ENCODE measurements at regions not wholly inside any gene's neighbourhood (a gene's known extent, or its start where the extent isn't known, plus 50 kb on each side); places are given as distances from the start of the nearest gene placed in this dataset.
"Not testable (repeated sequence)": the region's sequence is repeated elsewhere in the genome, so short reads cannot be mapped to it uniquely, and the experiment has no call there.

DNA sequence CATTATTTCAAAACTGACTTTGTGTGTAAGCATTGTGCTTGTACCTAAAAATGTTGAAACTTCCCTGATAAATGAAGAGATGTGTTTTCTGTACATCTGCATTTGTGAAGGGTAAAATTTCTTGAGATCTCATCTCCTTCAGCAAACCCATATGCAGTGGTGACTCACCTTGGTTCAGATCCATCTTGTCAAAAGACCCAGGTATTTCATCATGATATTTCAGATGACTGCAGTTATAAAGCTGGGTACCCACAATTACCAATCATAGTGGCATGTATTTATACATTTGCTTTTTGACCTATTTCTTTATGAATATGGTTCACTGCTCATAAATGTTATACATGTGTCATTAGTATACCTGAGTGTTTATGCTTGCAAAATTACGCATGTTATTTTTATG, 1213.6 kb downstream of the GALC start:
- CTCF ChIA-PET = no interaction called here
- H3K36me3 Mint-ChIP-seq (ENCODE audit: low read depth) = no peaks in the 10 kb centered on the region

DNA sequence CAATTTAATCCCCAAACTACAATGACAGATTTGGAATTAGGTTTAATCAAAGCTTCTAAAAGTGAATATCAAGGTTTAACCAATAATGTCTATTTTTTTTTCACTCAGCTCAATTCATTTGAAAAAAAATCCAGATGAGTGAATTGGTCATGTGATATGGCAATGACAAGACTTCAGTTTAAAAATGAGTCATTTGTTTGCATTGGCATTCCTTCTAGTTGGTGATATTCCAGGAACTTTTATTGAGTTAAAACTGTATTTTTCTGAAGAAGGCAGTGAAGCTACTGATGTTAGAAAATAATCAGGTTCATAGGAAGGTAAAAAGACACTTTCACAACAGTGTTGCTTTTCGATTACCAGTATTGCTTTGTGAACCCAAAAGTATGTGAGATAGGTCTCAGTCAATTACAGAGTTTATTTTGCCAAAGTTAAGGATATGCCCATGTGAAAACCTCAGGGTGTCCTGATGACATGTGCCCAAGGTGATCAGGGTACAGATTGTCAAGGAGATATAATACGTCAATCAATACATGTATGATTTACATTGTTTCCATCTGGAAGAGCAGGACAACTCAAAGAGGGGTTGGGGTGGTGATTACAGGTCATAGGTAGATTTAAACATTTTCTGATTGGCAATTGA, 1214.9 kb downstream of the GALC start:
- no peaks in the 10 kb centered on the region for H3K27me3 ChIP-seq (ENCODE audit: control insufficient read depth in 1 of 2, insufficient read depth in 2 of 2, low read length in 2 of 2)
- no peaks in the 10 kb centered on the region for H3K4me1 ChIP-seq (ENCODE audit: insufficient read depth, low read length)
- ChIA-PET POLR2A (no interaction called here), CTCF (no interaction called here)
- Mint-ChIP-seq H3K4me3 (no peak overlapping the region), H3K4me1 (ENCODE audit: low read depth) (no peaks in the 10 kb centered on the region), H3K36me3 (ENCODE audit: low read depth) (no peaks in the 10 kb centered on the region), H3K27me3 (no peaks in the 10 kb centered on the region), H3K9me3 (peaks cover 14% of the 10 kb centered on the region), H3K27ac (no peak overlapping the region)
- no peak overlapping the region for H3K4me3 ChIP-seq (ENCODE audit: low read length)
- ATAC-seq (ENCODE audit: poor library complexity) (no peak), DNase-seq (no peak)
- intact Hi-C loops (cut with DNase I, micrococcal nuclease) = no loop called here
- no peak overlapping the region for H3K27ac ChIP-seq (ENCODE audit: low read depth in 1 of 2, low read length in 2 of 2)
- H3K9me3 ChIP-seq (ENCODE audit: control insufficient read depth in 1 of 2, insufficient read depth in 1 of 2, low read length in 2 of 2) = peaks cover 0 to 7% of the 10 kb centered on the region in 2 experiments
- H3K36me3 ChIP-seq (ENCODE audit: insufficient read depth, low read length) = no peaks in the 10 kb centered on the region
- TF ChIP-seq CTCF (IDR thresholded peaks at IDR 0.05) = no peak

More for the DNA sequence above, 1213.6 kb downstream of the GALC start:
- POLR2A ChIA-PET = no interaction called here
- ATAC-seq (ENCODE audit: poor library complexity) = no peak
- no peaks in the 10 kb centered on the region for H3K4me1 ChIP-seq (ENCODE audit: insufficient read depth, low read length)
- H3K9me3 ChIP-seq (ENCODE audit: control insufficient read depth in 1 of 2, insufficient read depth in 1 of 2, low read length in 2 of 2) = peaks cover 0 to 7% of the 10 kb centered on the region in 2 experiments
- H3K27ac ChIP-seq (ENCODE audit: low read depth in 1 of 2, low read length in 2 of 2) = no peak overlapping the region
- DNase-seq = no peak
- no peak overlapping the region for H3K27ac Mint-ChIP-seq
- H3K27me3 Mint-ChIP-seq = no peaks in the 10 kb centered on the region
- intact Hi-C loops (cut with DNase I, micrococcal nuclease) = no loop called here
- H3K4me3 ChIP-seq (ENCODE audit: low read length) = no peak overlapping the region
- H3K27me3 ChIP-seq (ENCODE audit: control insufficient read depth in 1 of 2, insufficient read depth in 2 of 2, low read length in 2 of 2) = no peaks in the 10 kb centered on the region
- no peaks in the 10 kb centered on the region for H3K36me3 ChIP-seq (ENCODE audit: insufficient read depth, low read length)
- no peaks in the 10 kb centered on the region for H3K4me1 Mint-ChIP-seq (ENCODE audit: low read depth)
- no peak overlapping the region for H3K4me3 Mint-ChIP-seq
- TF ChIP-seq CTCF (IDR thresholded peaks at IDR 0.05) = no peak
- H3K9me3 Mint-ChIP-seq = peaks cover 16% of the 10 kb centered on the region

- H3K4me3 Mint-ChIP-seq; DNase-seq; H3K27ac ChIP-seq (ENCODE audit: low read depth in 1 of 2, low read length in 2 of 2); CTCF ChIA-PET; H3K36me3 Mint-ChIP-seq (ENCODE audit: low read depth); ATAC-seq (ENCODE audit: poor library complexity); H3K27me3 ChIP-seq (ENCODE audit: control insufficient read depth in 1 of 2, insufficient read depth in 2 of 2, low read length in 2 of 2); H3K27ac Mint-ChIP-seq; H3K4me3 ChIP-seq (ENCODE audit: low read length); H3K36me3 ChIP-seq (ENCODE audit: insufficient read depth, low read length); H3K4me1 ChIP-seq (ENCODE audit: insufficient read depth, low read length); H3K4me1 Mint-ChIP-seq (ENCODE audit: low read depth); POLR2A ChIA-PET; intact Hi-C loops (cut with DNase I, micrococcal nuclease); H3K27me3 Mint-ChIP-seq; H3K9me3 ChIP-seq (ENCODE audit: control insufficient read depth in 1 of 2, insufficient read depth in 1 of 2, low read length in 2 of 2): not testable (repeated sequence)
- H3K9me3 Mint-ChIP-seq = peaks cover 14% of the 10 kb centered on the region
Observed at GRCh38 chr14:86775896-86776295, 1217.1 kb downstream of the GALC start.

- Mint-ChIP-seq H3K4me3 (no peak overlapping the region), H3K27ac (no peak overlapping the region), H3K36me3 (ENCODE audit: low read depth) (no peaks in the 10 kb centered on the region), H3K27me3 (no peaks in the 10 kb centered on the region), H3K4me1 (ENCODE audit: low read depth) (no peaks in the 10 kb centered on the region), H3K9me3 (peaks cover 10% of the 10 kb centered on the region)
- ChIA-PET CTCF (no interaction called here), POLR2A (no interaction called here)
- H3K27me3 ChIP-seq (ENCODE audit: control insufficient read depth in 1 of 2, insufficient read depth in 2 of 2, low read length in 2 of 2) = no peaks in the 10 kb centered on the region
- intact Hi-C loops (cut with DNase I, micrococcal nuclease) = no loop called here
- ATAC-seq (ENCODE audit: poor library complexity) = no peak
- H3K4me3 ChIP-seq (ENCODE audit: low read length) = no peak overlapping the region
- peaks cover 0 to 7% of the 10 kb centered on the region in 2 experiments for H3K9me3 ChIP-seq (ENCODE audit: control insufficient read depth in 1 of 2, insufficient read depth in 1 of 2, low read length in 2 of 2)
- no peaks in the 10 kb centered on the region for H3K4me1 ChIP-seq (ENCODE audit: insufficient read depth, low read length)
- no peak overlapping the region for H3K27ac ChIP-seq (ENCODE audit: low read depth in 1 of 2, low read length in 2 of 2)
- no peak for DNase-seq
- TF ChIP-seq CTCF (IDR thresholded peaks at IDR 0.05) = no peak
- no peaks in the 10 kb centered on the region for H3K36me3 ChIP-seq (ENCODE audit: insufficient read depth, low read length)
Observed at GRCh38 chr14:86774916-86775315, 1218.1 kb downstream of the GALC start.
